NCI-H1436 treated with DMSO at 0.1 percent for 48 hours (cell line): ENCODE measurements at regions not wholly inside any gene's neighbourhood (a gene's known extent, or its start where the extent isn't known, plus 50 kb on each side); places are given as distances from the start of the nearest gene placed in this dataset.

Experiments
- DNase-seq: peaks from one replicate; lab custom pipeline; 2025; lab: John Stamatoyannopoulos, UW

- no peak for DNase-seq
Observed at GRCh38 chr13:55467476-55467875, 1673.2 kb upstream of the PRR20A start.

GRCh38 chr13:55483626-55484158 lies 1657.0 kb upstream of the PRR20A start:
- DNase-seq, result no peak

- no peak for DNase-seq
Observed at GRCh38 chr13:55493297-55493696, 1647.4 kb upstream of the PRR20A start.

GRCh38 chr13:55497486-55497885 lies 1643.2 kb upstream of the PRR20A start:
- no peak for DNase-seq

- no peak for DNase-seq
Observed at GRCh38 chr13:55500694-55501093, 1640.0 kb upstream of the PRR20A start.

GRCh38 chr13:55516610-55517009 lies 1624.1 kb upstream of the PRR20A start:
- no peak for DNase-seq

- no peak for DNase-seq
Observed at GRCh38 chr13:55517312-55517711, 1623.4 kb upstream of the PRR20A start.

GRCh38 chr13:55528434-55528833 lies 1612.3 kb upstream of the PRR20A start:
- no peak for DNase-seq

GRCh38 chr13:55534306-55534705 lies 1606.4 kb upstream of the PRR20A start:
- no peak for DNase-seq

GRCh38 chr13:55538424-55538823 lies 1602.3 kb upstream of the PRR20A start:
- DNase-seq, result no peak

- no peak for DNase-seq
Observed at GRCh38 chr13:55543053-55543452, 1597.7 kb upstream of the PRR20A start.

- no peak for DNase-seq
Observed at GRCh38 chr13:55550624-55551023, 1590.1 kb upstream of the PRR20A start.

- DNase-seq, result no peak
Observed at GRCh38 chr13:55553701-55554100, 1587.0 kb upstream of the PRR20A start.

- no peak for DNase-seq
Observed at GRCh38 chr13:55554741-55555140, 1586.0 kb upstream of the PRR20A start.

GRCh38 chr13:55560331-55560730 lies 1580.4 kb upstream of the PRR20A start:
- no peak for DNase-seq

- DNase-seq, result no peak
Observed at GRCh38 chr13:55563267-55563666, 1577.5 kb upstream of the PRR20A start.

GRCh38 chr13:55566334-55566733 lies 1574.4 kb upstream of the PRR20A start:
- no peak for DNase-seq

GRCh38 chr13:55566779-55567178 lies 1573.9 kb upstream of the PRR20A start:
- no peak for DNase-seq

GRCh38 chr13:55567721-55568625 lies 1572.7 kb upstream of the PRR20A start:
- DNase-seq, result no peak

- no peak for DNase-seq
Observed at GRCh38 chr13:55569082-55569481, 1571.6 kb upstream of the PRR20A start.

- DNase-seq, result no peak
Observed at GRCh38 chr13:55569514-55569913, 1571.2 kb upstream of the PRR20A start.

GRCh38 chr13:55570371-55570770 lies 1570.3 kb upstream of the PRR20A start:
- no peak for DNase-seq

GRCh38 chr13:55571237-55571867 lies 1569.4 kb upstream of the PRR20A start:
- no peak for DNase-seq
